Body of pancreas (tissue), 4 donors: ENCODE measurements at regions not wholly inside any gene's neighbourhood (a gene's known extent, or its start where the extent isn't known, plus 50 kb on each side); places are given as distances from the start of the nearest gene placed in this dataset.

Source experiments
- ATAC-seq: fragments of 150-250 bp; one replicate; pipeline ENCODE4 v1.9.1; 2016
- DNase-seq, 4 donors: peaks; one replicate each; pipeline ENCODE4 v3.0.0-alpha.2; 2019
- H3K27ac ChIP-seq, 4 donors: fragments of 200-600 bp; sonication (generic); 1 replicate in 3 of 4; 2 replicates in 1 of 4; pipeline versions ENCODE4 v1.5.1 to v1.6.1; 2016 to 2019; ENCODE audit warnings: mild to moderate bottlenecking in 1 of 4, mixed read lengths in 1 of 4, moderate library complexity in 1 of 4
- H3K27me3 ChIP-seq, 2 donors: fragments of 200-600 bp; sonication (generic); one replicate each; pipeline ENCODE4 v1.6.0; 2016; ENCODE audit warnings: mild to moderate bottlenecking in 1 of 2
- H3K36me3 ChIP-seq, 2 donors: fragments of 200-600 bp; sonication (generic); replicated peaks in 1 of 2; 2 replicates each; pipeline ENCODE4 v1.5.1; 2016; ENCODE audit warnings: low read depth in 2 of 2; ENCODE audit not compliant: insufficient read depth in 1 of 2
- H3K4me1 ChIP-seq: fragments of 200-600 bp; sonication (generic); one replicate; pipeline ENCODE4 v1.6.0; 2016
- H3K4me3 ChIP-seq, 2 donors: fragments of 200-600 bp; sonication (generic); 1 replicate in 1 of 2; 2 replicates in 1 of 2; pipeline ENCODE4 v1.5.1; 2016 to 2019
- H3K9me3 ChIP-seq, 3 donors: fragments of 200-600 bp; sonication (generic); 1 replicate in 2 of 3; 2 replicates in 1 of 3; pipeline ENCODE4 v1.5.1; 2016
- POLR2A ChIP-seq, 3 donors: fragments of 450-650 bp; IDR thresholded peaks; one replicate each; pipeline ENCODE4 v1.6.1; 2016; ENCODE audit warnings: antibody characterized with exemption in 3 of 3, mild to moderate bottlenecking in 2 of 3
- WGBS, 2 donors: methylation state at CpG; one replicate each; pipeline ENCODE4 v1.1.5; 2017; 5-methylcytosine and 5-hydroxymethylcytosine counted together
- intact Hi-C: fragments of 100-400 bp; cut with DNase I; formaldehyde crosslinking; loops from one replicate; pipeline ENCODE4 v1.15.1; 2023
- TF ChIP-seq, protein P1 (sequence below), 7 experiments: fragments of 450-650 bp in 4 of 7; fragments of 200-600 bp in 3 of 7; sonication (generic) in 3 of 7; IDR thresholded peaks; one replicate each; pipeline ENCODE4 v1.5.1; 2016 to 2019; ENCODE audit warnings: antibody characterized with exemption in 7 of 7

DNA sequence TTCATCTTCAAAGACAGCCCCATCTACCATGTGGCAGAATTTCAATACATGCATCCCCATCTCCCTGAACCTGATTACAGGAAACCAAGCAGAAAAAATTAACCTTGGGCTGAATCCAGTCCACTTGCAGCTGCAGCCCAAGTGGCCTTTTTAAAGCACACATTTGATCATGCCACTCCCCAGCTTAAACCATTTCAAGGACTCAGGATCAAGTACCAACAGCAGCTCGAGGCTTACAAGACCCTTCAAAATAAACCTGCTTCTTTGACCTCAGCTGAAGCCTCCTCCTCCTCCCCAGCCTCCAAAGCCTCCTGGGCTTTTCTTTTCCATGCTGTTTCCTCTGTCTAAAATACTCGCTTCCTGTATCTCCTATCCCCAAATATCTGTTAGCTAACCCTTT is 50.7 kb upstream of the KIT start:
- Histone ChIP-seq H3K27me3 (no peaks in the 10 kb centered on the region), H3K4me1 (no peaks in the 10 kb centered on the region), H3K4me3 (no peak overlapping the region), H3K9me3 (no peaks in the 10 kb centered on the region), H3K36me3 (no peaks in the 10 kb centered on the region), H3K27ac (no peak overlapping the region)
- no peak for DNase-seq
- 47 to 57% methylated on average over 2 of the region's 2 CpGs for WGBS, 2 donors
- TF ChIP-seq, protein P1, sequence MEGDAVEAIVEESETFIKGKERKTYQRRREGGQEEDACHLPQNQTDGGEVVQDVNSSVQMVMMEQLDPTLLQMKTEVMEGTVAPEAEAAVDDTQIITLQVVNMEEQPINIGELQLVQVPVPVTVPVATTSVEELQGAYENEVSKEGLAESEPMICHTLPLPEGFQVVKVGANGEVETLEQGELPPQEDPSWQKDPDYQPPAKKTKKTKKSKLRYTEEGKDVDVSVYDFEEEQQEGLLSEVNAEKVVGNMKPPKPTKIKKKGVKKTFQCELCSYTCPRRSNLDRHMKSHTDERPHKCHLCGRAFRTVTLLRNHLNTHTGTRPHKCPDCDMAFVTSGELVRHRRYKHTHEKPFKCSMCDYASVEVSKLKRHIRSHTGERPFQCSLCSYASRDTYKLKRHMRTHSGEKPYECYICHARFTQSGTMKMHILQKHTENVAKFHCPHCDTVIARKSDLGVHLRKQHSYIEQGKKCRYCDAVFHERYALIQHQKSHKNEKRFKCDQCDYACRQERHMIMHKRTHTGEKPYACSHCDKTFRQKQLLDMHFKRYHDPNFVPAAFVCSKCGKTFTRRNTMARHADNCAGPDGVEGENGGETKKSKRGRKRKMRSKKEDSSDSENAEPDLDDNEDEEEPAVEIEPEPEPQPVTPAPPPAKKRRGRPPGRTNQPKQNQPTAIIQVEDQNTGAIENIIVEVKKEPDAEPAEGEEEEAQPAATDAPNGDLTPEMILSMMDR (IDR thresholded peaks at IDR 0.05): no peak
- TF ChIP-seq POLR2A (IDR thresholded peaks at IDR 0.05): no peak
- intact Hi-C loops: no loop called here
- ATAC-seq: no peak

DNA sequence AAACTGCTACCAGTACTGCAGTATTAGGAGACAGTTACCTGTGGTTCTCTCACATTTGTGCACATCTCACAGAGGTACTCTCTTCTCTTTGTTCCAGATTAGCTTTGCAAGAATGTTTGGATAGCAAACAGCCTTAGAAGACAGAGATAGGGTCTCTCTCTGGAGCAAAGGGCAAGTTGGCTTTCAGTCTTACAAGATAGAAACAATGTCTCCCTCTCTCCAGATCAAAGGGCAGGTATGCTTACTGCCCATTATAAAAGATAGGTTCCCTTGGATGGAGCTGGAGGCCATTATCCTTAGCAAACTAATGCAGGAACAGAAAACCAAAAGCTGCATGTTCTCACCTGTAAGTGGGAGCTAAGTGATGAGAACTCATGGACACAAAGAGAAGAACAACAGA is 50.2 kb upstream of the KIT start:
- Histone ChIP-seq H3K27me3 (no peaks in the 10 kb centered on the region), H3K4me1 (no peaks in the 10 kb centered on the region), H3K36me3 (no peaks in the 10 kb centered on the region), H3K27ac (no peak overlapping the region), H3K9me3 (no peaks in the 10 kb centered on the region), H3K4me3 (no peak overlapping the region)
- TF ChIP-seq, protein P1 (IDR thresholded peaks at IDR 0.05): no peak
- no peak for TF ChIP-seq POLR2A (IDR thresholded peaks at IDR 0.05)
- DNase-seq (no peak), ATAC-seq (no peak)
- intact Hi-C loops: no loop called here
